ENCODE measurements at regions not wholly inside any gene's neighbourhood (a gene's known extent, or its start where the extent isn't known, plus 50 kb on each side); places are given as distances from the start of the nearest gene placed in this dataset.

DNA sequence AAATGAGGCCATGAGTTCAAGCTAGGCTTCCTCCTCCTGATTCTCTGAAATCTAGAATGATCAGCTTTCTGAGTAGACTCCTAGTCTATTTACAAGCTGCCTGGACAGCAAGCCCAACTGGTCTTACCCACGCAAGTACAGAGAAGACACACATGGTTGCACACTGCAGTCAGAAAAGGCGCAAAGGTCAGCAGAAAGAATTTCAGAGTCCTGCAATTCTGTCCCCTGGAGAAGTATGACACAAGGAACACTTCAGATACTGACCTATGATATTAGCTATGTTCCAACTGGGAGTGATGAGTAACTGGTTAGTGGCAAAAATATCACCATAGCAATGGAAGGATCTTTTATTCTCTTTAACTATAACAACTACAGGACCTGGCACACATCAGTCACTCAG is 336.1 kb upstream of the PKDCC start:
- DNase-seq (ENCODE audit: low spot score) = no peak
- FAIRE-seq = no peak

DNA sequence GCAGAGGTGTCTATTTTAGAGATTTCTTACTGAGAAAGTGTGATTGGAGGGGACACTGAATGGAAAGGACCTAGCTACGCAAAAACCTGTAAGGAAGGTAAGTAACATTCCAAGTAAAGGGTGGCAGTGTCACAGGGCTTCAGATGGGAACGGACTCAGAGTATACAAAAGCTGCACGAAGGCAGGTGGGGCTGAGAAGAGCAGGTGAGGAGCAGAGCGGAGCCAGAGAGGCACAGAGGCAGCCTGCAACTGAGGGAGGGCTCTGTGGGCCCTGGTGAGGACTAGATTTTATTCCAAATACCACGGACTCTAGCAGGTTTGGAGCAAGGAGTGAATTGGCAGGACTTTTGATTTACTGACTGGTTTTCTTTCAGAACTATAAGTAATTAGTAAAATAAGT is 331.3 kb upstream of the PKDCC start:
- FAIRE-seq (no peak), DNase-seq (ENCODE audit: low spot score) (no peak)

DNA sequence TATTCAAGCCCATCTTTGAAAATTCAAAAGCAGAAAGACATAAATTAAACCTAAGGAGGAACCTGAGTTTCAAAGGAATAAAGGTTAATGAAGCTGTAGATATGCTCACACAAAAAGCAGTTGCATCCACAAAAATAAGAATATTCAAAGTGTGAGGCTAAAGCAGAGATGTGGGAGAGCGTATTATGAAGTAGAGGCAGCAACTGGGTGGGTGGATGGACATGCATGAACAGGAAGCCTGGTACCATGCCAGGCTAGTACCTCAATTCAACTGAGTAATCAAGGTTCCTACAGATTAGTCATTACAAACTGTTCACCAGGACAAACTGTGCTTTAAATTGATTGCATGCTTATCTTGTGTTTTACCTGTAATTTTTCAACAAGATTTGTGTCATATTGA is 330.0 kb upstream of the PKDCC start:
- no peak for FAIRE-seq
- DNase-seq (ENCODE audit: low spot score) = no peak

DNA sequence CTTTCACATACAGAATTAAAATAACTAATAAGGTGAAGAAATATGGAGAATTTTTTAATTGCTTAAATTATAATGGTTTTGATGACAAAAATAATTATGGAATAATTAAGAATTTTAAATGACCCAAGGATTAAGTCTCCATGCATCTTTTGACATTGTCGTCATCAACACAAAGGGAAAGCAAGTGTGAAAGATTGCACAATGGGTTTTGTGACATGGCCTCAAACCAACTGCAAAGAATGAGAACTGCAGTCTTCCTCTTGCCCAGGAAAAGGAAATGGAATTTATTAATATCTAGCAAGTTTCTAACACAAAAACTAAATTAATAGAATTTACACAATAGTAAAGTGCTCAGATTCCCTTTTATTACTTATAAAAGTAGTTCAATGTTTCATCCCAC is 329.1 kb upstream of the PKDCC start:
- no peak for FAIRE-seq
- no peak for DNase-seq (ENCODE audit: low spot score)

DNA sequence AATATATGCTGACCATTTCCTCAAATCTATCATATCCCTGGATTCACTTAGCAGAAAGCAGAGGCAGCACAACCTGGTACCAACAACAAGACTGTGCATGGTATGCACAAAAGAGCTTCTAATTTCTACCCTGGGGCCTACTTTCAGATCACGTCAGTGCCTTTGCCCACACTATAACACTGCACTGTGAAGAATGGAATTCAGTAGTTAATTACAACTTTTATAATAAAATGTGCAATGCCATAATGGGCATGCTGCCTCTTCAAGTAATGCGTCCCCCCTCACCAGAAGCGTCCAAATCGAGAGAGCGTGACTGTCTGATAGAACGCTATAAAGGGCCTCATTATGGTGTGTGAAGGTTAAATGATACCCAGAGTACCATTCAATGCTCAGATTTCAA is 328.1 kb upstream of the PKDCC start:
- no peak for DNase-seq (ENCODE audit: low spot score)
- FAIRE-seq = no peak

DNA sequence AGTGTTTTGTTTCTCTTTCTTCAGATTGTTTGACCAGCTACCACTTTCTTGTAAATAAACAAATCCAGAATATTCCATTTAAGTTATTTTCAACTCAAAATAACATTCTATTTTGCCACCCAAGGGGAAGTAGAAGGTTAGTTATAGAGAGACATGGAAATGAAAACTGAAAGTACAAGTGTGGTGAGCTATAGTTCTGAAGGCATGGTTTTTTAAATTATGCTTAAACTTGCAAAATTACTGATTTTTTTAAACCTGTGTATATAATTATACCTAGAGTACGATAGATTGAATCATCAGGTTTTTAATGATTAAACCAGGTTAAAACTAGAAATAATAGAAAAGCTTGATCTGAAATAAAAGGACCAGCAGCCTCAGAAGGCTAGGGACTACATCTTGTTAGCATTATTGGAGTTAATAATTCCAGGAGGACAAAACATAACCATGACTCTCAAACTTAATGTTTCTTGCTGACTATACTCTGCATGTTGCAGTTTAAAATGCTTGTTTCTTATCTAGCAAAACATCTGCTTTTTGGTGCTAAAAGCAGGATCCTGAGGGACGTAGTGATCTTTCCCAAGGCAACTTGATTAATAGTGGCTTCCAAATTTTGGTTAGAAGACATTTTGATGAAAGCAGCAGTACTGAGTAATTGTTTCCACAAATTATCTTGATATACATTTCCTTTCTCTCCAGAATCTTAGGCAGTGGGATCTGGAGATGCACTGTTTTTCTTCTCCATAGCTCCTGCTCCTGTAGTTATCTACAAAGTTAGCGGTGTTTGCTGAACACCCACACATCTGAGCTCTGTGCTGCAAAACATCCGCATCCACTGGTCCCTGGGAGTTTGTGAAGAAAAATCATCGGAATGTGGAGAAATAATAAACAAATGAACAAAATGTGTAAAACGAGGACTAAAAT is 327.2 kb upstream of the PKDCC start:
- DNase-seq (ENCODE audit: low spot score) = no peak
- no peak for FAIRE-seq

DNA sequence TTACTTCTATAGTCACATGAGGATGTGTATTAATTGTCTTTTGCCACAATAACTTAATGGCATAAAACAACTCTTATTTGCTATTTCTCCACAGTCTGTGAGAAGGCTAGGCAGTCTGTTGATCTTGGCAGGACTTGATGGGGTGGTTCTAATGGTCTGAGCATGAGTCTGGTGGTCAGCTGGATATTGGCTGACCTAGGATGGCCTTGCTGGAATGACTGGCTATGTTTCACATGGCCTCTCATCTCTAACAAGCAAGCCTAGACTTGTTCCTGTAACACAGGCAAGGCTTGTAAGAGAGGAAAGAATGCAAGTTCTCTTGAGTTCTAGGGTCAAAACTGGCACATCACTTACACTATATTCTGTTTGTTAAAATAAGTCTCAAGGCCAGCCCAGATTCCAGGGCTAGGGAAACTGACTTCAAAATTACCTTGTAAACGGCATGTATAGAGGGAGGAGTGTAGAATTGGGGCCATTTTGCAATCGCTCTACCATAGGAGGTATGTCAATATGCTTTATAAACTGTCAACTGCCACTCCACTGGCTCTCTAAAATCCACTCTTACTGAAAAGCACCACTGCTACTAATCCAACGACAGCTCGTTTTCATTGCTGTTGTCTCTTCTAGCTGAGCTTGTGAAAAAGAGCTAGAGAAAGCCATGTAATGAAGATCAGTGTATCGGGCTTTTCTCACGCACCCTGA is 325.0 kb upstream of the PKDCC start:
- DNase-seq (ENCODE audit: low spot score) (no peak), FAIRE-seq (no peak)

DNA sequence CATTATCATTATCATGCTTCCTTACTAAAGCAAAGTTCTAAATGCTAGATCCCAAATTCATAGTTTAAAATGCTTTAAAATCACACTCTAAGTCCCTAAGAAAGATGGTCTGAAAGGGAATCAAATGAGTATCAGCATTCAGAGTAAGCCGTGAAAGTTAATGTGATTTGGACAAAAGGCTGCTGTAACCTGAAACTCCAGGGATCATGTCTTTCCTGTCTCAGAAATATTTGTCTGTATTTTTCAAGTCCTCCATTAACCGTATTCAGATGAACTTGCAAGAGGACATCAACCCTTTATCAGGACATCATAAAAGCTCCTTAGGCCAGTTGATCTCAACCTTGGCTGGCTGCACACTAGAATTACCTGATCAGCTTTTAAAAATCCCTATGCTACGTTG is 324.3 kb upstream of the PKDCC start:
- FAIRE-seq (no peak), DNase-seq (ENCODE audit: low spot score) (no peak)

DNA sequence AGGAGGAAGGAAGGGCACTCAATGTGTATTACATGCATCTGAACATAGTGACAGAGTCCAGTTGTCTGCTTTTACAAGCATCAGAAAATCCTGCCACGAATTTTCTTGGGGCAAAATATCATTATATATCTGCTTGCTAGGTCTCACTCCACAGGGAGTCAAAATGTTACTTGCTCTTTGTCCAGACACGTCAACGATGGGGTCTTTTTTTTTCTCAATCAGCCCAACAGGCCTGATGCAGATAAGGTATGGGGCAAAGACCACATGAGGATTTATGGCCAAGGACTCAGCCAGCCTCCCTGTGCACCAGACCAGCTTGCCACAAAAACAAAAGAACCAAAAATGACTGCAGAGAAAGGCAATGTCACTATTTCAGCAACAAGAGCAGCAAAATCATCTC is 323.4 kb upstream of the PKDCC start:
- FAIRE-seq (no peak), DNase-seq (ENCODE audit: low spot score) (no peak)

DNA sequence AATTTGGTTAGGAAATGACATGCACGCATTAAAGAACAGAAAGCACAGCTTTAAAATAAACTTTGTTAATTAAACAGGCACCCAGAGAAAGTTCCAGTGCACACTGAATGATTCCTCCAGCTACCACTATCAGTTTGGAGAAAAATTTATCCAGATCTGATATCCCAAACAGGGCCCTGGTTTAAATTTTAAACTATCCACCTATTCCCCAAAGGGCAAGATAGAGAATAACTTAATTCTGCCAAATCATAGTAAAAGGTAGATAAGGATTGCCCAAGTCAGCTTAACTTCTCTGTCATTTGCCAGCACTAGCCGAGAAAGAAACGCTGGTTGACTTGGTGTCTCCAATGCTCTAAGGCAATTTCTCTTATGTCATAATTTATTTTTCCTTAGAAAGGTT is 321.9 kb upstream of the PKDCC start:
- DNase-seq (ENCODE audit: low spot score) = no peak
- FAIRE-seq = no peak

DNA sequence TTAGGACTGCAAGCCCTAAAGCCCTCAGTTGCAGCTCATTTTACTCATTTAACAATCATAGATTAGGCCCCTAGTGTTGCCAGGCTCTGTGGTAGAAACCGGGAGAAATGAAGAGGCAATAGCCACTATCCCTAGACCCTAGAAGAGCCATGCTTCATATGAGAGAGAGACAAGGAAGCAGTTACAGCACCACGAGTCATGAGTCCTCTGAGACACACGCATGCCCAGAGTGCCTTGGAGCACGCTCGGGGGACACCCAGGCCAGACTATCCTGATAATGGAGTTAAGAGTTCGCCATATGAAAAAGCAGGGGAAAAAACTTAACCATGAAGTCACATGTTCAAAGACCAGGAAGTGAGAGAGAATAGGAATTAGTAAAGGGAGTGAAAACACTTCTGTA is 321.5 kb upstream of the PKDCC start:
- no peak for FAIRE-seq

DNA sequence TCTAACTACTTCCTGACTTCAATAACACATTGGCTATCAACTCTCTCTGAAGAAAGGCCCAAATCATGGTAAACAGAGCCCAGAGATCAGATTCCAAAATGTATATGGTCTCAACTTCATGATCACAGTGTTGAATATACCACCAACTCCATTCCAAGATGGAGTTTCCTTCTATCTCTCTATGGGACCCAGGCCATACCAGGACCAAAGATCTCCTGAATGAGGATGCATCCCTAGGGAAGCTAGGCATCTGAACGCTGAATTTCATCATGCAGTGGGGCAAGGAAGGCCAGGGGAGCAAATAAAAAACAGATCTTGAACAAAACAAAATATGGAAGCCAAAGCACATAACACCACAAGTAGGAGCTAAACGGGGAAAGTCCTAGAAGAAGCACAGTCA is 320.7 kb upstream of the PKDCC start:
- DNase-seq (ENCODE audit: low spot score) (no peak), FAIRE-seq (no peak)

More for the DNA sequence above, 321.5 kb upstream of the PKDCC start:
- DNase-seq (ENCODE audit: low spot score) = no peak

DNA sequence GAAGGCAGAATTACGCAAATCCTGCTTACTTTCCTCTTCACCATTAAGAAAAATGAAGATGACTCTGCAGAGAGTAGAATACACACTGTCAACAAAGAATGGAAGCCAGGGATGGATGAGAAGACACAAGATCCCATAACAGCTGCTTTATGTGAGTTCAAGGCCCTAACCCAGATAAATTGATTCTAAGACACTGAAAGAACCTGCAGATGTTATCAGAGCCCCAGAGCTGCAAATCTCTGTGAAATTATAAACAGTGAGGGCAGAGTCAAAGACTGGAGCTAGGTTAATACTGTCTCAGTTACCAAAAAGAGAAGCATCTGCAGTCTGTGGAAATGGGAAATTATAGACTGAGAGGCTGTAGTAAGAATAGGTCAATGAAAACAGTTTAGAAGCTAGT is 320.1 kb upstream of the PKDCC start:
- DNase-seq (ENCODE audit: low spot score) (no peak), FAIRE-seq (no peak)

DNA sequence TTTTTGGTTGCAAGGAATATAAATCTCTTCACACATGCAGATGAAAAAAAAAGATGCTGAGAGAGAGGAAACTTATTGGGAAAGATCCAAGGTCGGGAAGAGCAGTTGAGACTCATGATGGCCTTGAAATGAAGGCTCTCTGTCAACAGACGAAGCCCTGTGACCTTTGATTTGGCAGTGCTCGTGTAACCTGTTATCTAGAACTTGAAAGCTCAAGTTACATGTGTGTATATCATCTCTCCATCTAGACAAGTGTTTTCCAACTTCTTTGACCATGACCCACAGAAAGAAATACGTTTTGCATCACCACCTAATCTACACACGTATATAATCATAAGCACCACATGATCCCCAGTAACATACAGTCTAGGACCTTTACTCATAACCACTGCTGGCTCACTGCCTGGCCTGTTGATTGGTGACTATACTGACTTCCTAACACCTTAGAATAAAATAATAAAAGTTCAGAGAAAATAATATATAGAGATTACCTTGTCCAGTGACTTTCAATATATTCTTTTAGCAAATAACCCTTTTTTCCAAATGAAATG is 319.0 kb upstream of the PKDCC start:
- DNase-seq (ENCODE audit: low spot score) (no peak), FAIRE-seq (no peak)

DNA sequence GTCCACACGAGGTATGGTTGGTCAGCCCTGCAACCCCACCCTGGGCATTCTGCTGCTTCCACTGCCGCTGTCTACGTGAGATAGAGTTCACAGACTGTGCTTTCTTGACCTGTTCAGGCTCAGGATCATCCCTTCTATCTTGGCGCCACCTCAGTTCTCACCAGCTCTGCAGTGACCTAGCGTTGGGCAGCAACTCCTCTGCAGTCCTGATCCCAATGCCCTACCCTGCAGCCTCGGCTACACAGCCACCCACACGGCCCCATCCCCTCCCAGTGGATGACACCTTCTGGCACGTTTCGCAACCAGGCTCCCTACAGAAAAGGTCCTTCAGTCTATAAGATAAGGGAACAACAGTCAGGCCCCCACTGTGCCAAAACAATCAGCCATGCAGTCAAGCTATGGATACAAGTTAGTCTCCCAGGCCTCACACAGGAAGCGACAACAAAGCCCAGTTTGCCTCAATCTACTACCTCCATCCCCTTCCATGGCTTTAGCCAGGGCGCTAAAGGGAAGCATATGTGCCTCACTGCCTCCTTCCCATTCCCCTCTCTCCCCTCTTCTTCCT is 317.9 kb upstream of the PKDCC start:
- FAIRE-seq (no peak), DNase-seq (ENCODE audit: low spot score) (no peak)

DNA sequence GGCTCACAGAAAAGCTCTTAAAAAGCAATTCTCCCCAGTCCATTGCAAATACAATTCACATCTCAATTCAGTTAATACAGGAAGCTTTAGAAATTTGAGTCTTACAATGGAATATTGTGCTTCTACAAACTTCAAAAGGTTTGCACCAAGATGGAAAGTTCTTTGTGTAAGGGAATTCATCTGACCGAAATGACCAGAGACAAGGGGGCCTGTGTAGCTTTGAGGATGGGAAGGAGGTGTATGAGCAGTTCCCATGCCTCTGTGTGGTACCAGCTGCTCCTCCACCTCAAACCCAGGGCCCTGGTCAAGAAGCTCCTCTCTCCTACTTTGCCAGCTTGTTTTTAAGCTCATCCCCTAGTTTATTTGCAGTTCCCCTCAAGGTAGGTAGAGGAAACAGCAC is 312.8 kb upstream of the PKDCC start:
- FAIRE-seq (no peak), DNase-seq (ENCODE audit: low spot score) (no peak)

DNA sequence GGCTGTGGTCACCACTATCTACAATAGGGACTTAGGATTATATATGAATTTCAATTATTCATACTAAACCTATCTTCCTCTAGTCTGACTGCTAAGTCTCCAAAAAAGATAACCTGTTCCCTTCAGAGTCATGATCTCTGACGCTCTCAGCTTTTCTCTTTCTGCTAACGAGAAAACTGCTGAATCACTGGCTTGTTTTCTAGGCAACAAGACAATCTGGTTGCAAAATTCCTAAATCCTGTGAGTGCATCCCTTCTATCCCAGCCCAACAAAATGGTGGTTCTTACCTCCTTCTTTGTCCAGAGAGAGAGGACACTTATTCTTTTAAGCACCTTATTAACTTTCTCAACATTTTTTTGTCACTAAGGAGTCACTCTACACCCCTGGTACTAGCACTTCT is 312.3 kb upstream of the PKDCC start:
- FAIRE-seq = no peak

DNA sequence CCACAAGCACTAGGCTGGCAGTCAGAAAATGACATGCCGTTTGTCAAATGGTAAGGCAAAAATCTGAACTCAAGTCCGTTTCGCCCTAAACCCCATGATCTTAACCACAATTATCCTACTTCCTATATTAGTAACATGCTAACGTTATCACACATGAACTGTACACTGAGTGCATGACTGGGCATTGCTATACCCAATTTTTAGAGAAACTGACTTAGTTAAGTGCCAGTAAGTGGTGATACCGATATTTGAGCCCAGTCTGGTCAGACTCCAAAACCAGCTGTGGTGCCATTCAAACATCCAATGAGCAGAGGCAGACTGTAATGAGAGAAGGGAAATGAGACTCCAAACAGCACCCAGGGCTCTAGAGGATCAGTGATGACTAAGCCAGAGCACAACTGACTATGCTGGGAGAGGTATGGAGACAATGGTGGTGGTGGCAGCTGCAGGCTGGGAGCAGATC is 311.7 kb upstream of the PKDCC start:
- no peak for DNase-seq (ENCODE audit: low spot score)
- FAIRE-seq = no peak

More for the DNA sequence above, 312.3 kb upstream of the PKDCC start:
- DNase-seq (ENCODE audit: low spot score) = no peak

DNA sequence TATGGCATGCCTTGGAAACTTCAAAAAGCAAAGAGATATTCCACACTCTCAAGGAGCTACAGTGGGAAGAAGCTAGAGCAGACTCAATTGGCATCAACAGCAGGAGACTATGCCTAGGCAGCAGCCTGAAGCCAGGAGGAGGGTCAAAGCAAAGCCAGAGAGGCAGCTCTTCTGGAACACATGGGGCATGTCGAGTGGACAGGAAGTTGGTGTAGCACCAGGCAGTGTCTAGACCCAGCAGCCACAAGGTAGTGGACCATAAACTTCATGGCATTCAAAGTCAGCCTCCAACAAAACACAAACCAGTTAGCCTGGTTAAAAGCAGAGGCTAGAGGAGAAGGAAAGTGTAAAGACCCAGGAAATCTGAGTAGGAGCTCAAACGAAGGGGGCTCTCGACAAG is 311.2 kb upstream of the PKDCC start:
- no peak for FAIRE-seq

DNA sequence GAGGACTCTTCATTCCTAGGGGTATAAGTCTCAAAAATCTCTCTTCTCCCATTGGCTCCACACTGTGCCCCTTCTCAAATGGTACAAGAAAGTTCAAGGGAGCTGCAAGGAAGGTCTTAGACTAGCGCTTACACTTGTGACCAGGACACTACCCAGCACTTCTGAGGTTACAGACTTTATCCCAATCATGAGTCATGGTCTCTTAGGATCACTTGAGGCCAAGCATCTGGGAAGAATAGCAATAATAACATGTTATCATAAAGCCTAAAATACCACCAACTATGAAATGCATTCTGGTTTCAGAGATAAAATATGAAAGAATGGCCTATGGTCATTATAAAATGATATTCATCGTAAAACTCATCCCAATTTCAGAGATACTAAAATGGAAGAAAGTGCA is 309.9 kb upstream of the PKDCC start:
- no peak for DNase-seq (ENCODE audit: low spot score)
- no peak for FAIRE-seq

More for the DNA sequence above, 311.2 kb upstream of the PKDCC start:
- no peak for DNase-seq (ENCODE audit: low spot score)

DNA sequence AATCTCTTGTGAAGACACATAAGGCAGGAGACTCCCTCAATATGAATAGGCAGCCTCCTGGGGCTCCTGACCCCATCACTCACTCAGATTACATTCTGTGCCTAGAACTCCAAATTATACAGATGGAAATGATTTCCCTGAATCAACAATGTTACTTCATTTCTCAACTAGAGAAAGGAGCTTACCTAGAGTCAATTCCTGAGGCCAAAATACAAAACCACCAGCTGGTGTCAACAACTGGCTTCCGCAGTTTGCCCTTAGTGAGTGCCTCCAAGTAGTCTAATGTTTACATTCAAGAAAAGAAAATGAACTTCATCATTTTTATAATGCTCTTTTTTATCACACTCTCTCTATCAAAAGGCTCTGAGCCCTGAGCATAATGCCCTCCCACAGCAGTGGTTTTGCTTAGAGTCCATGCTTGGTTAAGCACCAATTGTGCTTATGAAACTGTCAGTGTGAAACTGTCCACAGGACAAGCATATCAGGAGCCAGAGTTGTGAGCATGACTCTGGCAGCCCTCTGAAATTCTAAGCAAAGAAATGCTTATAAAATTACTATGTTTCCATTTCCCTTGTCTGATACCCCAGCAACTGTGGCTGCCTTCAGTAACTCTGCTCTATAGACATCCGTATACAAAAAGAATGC is 305.7 kb upstream of the PKDCC start:
- FAIRE-seq (no peak), DNase-seq (ENCODE audit: low spot score) (no peak)

DNA sequence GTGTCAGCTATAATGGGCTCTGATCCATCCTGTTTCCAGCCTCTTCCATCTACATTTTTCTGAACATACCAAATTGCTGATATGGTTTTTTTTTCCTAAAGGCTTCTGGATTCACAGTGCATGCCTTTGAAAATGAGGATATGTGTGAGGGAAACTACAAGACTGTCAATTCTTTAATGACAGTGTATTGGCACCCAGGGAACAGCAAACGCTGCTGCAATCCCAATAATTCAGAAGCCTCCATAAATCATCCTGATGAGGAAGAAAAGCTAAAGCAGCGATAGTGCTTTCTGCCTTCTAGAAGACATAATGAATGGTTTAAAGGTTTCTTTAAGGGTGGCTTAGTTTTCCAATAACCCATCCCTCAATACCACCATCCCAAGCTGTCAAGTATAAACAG is 304.5 kb upstream of the PKDCC start:
- FAIRE-seq = no peak

More for the DNA sequence above, 304.5 kb upstream of the PKDCC start:
- no peak for DNase-seq (ENCODE audit: low spot score)
